LoVo (cell line): ENCODE measurements at regions not wholly inside any gene's neighbourhood (a gene's known extent, or its start where the extent isn't known, plus 50 kb on each side); places are given as distances from the start of the nearest gene placed in this dataset.

Experiments used
- DNase-seq: peaks from one replicate; pipeline ENCODE4 v3.0.0-alpha.2; 2016; ENCODE audit warnings: low spot score

GRCh38 chr5:161630948-161631347 lies 54.6 kb upstream of the GABRA6 start:
- no peak for DNase-seq

- DNase-seq = no peak
Measured at GRCh38 chr5:161625673-161626072, 59.8 kb upstream of the GABRA6 start.

GRCh38 chr5:161614342-161614741 lies 67.8 kb upstream of the GABRB2 start:
- no peak for DNase-seq

- peak; percentile 6 for DNase-seq
Measured at GRCh38 chr5:161602736-161603135, 56.2 kb upstream of the GABRB2 start.

GRCh38 chr5:161600156-161600555 lies 53.6 kb upstream of the GABRB2 start:
- no peak for DNase-seq

- no peak for DNase-seq
Measured at GRCh38 chr5:161598686-161599085, 52.2 kb upstream of the GABRB2 start.
